Astrocyte (in vitro differentiated cells and primary cell): ENCODE measurements at regions not wholly inside any gene's neighbourhood (a gene's known extent, or its start where the extent isn't known, plus 50 kb on each side); places are given as distances from the start of the nearest gene placed in this dataset.

Experiments
- CTCF ChIP-seq: IDR thresholded peaks from 2 replicates; pipeline ENCODE4 v1.5.1; 2011; ENCODE audit warnings: low read depth, mild to moderate bottlenecking, inconsistent platforms, low read length, moderate library complexity; ENCODE audit not compliant: insufficient read depth
- EZH2 ChIP-seq: IDR thresholded peaks from 2 replicates; pipeline ENCODE4 v1.6.1; 2012; ENCODE audit warnings: mild to moderate bottlenecking, low read length, inconsistent platforms; ENCODE audit not compliant: insufficient read depth

- TF ChIP-seq CTCF (no peak), EZH2 (no peak)
Measured at GRCh38 chr5:133694181-133694831, 82.0 kb upstream of the FSTL4 start.
